ENCODE measurements at regions not wholly inside any gene's neighbourhood (a gene's known extent, or its start where the extent isn't known, plus 50 kb on each side); places are given as distances from the start of the nearest gene placed in this dataset.
"Not testable (repeated sequence)": the region's sequence is repeated elsewhere in the genome, so short reads cannot be mapped to it uniquely, and the experiment has no call there.

DNA sequence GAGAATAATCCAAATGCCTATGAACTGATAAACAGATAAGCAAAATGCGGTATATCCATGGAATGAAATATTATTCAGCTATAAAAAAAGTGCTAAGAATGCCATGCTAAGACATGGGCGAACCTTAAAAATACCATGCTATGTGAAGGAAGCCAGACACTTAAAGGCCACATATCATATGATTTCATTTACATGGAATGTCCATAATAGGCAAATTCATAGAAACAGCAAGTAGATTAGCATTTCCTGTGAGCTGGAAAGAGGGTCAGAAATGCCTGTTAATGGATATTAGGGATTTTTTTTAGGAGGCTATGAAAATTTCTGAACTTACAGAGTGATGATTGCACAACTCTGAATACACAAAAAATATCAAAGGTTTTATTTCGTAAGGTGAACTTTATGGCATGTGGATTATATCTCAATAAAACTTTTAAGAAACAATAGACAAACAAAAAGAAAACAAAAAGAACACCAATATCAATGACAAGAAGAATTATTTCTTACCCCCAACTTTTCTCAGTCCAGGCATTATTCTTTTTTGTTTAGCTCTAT lies 1207.7 kb downstream of the SUCLG1 start (continued):
- TF ChIP-seq IKZF1 (conservative IDR thresholded peaks at IDR 0.05), result no peak

DNA sequence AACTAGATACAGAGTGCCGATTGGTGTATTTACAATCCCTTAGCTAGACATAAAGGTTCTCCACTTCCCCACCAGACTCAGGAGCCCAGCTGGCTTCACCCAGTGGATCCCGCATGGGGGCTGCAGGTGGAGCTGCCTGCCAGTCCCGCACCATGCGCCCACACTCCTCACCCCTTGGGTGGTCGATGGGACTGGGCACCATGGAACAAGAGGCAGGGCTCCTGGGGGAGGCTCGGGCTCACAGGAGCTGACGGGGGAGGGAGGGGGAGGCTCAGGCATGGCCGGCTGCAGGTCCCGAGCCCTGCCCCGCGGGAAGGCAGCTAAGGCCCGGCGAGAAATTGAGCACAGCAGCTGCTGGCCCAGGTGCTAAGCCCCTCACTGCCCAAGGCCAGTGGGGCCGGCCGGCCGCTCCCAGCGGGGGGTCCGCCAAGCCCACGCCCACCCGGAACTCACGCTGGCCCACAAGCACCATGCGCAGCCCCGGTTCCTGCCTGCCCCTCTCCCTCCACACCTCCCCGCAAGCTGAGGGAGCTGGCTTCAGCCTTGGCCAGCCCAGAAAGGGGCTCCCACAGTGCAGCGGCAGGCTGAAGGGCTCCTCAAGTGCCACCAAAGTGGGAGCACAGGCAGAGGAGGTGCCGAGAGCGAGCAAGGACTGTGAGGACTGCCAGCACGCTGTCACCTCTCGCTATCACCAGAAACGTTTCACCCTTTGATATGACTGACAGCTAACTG lies 1213.1 kb downstream of the SUCLG1 start:
- H3K4me3 ChIP-seq, POLR2A ChIA-PET: not testable (repeated sequence)
- WGBS (ENCODE audit: insufficient coverage, insufficient replicate concordance, low lambda C conversion rate, missing lambda C conversion rate), result 62% methylated on average over 20 of the region's 30 CpGs

DNA sequence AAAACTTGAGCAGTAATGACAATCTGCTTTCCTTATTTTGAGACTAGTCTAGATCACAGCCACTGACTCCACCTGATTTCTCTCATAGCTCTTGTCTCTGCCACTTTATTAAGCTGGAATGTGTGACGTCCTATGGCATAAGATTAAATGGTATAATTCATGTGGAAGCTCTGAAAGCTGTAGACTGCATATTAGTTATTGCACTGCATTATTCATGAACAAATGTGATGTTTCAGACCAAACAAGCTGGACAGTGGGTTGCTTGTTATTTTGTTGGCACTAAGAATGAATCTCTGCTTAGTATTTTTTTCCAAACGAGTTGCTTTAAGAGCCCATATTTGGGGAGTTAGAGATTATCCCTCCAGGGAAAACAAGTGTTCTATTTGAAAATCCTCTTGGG lies 1218.5 kb downstream of the SUCLG1 start:
- Histone ChIP-seq H3K9me3 (replicated peaks; ENCODE audit: control insufficient read depth, insufficient read depth, low read length) (no peaks in the 10 kb centered on the region), H4K20me1 (ENCODE audit: control insufficient read depth, insufficient read depth) (no peaks in the 10 kb centered on the region), H3K4me2 (ENCODE audit: control insufficient read depth, insufficient read depth) (no peak overlapping the region), H3K27me3 (replicated peaks in 1 of 2; ENCODE audit: control insufficient read depth in 2 of 2, insufficient read depth in 2 of 2, low read length in 1 of 2) (no peaks in the 10 kb centered on the region), H3K79me2 (ENCODE audit: control insufficient read depth, insufficient read depth, low read length) (no peaks in the 10 kb centered on the region), H3K27ac (ENCODE audit: control insufficient read depth, insufficient read depth) (no peak overlapping the region), H3K4me1 (ENCODE audit: control insufficient read depth, insufficient read depth, low read length) (no peaks in the 10 kb centered on the region), H3K9ac (ENCODE audit: control insufficient read depth, insufficient read depth, low read length) (no peak overlapping the region), H2AFZ (ENCODE audit: control insufficient read depth, low read depth, low read length) (no peak overlapping the region), H3K36me3 (ENCODE audit: control insufficient read depth in 2 of 2, insufficient read depth in 2 of 2, low read length in 1 of 2) (no peaks in the 10 kb centered on the region), H3K4me3 (no peak overlapping the region)
- no peak for TF ChIP-seq HDAC2 (IDR thresholded peaks at IDR 0.05)
- TF ChIP-seq, protein P1, sequence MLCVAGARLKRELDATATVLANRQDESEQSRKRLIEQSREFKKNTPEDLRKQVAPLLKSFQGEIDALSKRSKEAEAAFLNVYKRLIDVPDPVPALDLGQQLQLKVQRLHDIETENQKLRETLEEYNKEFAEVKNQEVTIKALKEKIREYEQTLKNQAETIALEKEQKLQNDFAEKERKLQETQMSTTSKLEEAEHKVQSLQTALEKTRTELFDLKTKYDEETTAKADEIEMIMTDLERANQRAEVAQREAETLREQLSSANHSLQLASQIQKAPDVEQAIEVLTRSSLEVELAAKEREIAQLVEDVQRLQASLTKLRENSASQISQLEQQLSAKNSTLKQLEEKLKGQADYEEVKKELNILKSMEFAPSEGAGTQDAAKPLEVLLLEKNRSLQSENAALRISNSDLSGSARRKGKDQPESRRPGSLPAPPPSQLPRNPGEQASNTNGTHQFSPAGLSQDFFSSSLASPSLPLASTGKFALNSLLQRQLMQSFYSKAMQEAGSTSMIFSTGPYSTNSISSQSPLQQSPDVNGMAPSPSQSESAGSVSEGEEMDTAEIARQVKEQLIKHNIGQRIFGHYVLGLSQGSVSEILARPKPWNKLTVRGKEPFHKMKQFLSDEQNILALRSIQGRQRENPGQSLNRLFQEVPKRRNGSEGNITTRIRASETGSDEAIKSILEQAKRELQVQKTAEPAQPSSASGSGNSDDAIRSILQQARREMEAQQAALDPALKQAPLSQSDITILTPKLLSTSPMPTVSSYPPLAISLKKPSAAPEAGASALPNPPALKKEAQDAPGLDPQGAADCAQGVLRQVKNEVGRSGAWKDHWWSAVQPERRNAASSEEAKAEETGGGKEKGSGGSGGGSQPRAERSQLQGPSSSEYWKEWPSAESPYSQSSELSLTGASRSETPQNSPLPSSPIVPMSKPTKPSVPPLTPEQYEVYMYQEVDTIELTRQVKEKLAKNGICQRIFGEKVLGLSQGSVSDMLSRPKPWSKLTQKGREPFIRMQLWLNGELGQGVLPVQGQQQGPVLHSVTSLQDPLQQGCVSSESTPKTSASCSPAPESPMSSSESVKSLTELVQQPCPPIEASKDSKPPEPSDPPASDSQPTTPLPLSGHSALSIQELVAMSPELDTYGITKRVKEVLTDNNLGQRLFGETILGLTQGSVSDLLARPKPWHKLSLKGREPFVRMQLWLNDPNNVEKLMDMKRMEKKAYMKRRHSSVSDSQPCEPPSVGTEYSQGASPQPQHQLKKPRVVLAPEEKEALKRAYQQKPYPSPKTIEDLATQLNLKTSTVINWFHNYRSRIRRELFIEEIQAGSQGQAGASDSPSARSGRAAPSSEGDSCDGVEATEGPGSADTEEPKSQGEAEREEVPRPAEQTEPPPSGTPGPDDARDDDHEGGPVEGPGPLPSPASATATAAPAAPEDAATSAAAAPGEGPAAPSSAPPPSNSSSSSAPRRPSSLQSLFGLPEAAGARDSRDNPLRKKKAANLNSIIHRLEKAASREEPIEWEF (IDR thresholded peaks at IDR 0.05; ENCODE audit: insufficient replicate concordance, low read depth, low read length), result no peak
- TF ChIP-seq HCFC1 (IDR thresholded peaks at IDR 0.05; ENCODE audit: low read length), result no peak
- TF ChIP-seq SMARCA5 (IDR thresholded peaks at IDR 0.05), result no peak
- intact Hi-C loops (cut with micrococcal nuclease; ENCODE audit: unreplicated experiment), result no loop called here
- WGBS (ENCODE audit: insufficient coverage, insufficient replicate concordance, low lambda C conversion rate, missing lambda C conversion rate), result 0% methylated on average over 2 of the region's 2 CpGs
- RAD21 ChIA-PET (ENCODE audit: unreplicated experiment), result interaction anchor here (0.8 kb wide), 1 partner anchor 46 kb away, joined by 3 read pairs; no protein-coding TSS in a partner anchor
- SMC1A ChIA-PET (ENCODE audit: uncharacterized antibody, unreplicated experiment), result no interaction called here
- BruUV-seq (replicated peaks), result no TSS peak
- CTCF ChIA-PET, result no interaction called here
- ATAC-seq (no peak), FAIRE-seq (no peak), DNase-seq (ENCODE audit: low read depth, low spot score) (no peak)
- in situ Hi-C loops (cut with MboI), result no loop called here
- POLR2A ChIA-PET, result no interaction called here

More for the DNA sequence above, 1213.1 kb downstream of the SUCLG1 start:
- H3K4me2 ChIP-seq (ENCODE audit: control insufficient read depth, insufficient read depth); H4K20me1 ChIP-seq (ENCODE audit: control insufficient read depth, insufficient read depth); H3K9me3 ChIP-seq (replicated peaks; ENCODE audit: control insufficient read depth, insufficient read depth, low read length); SMC1A ChIA-PET (ENCODE audit: uncharacterized antibody, unreplicated experiment); intact Hi-C loops (cut with micrococcal nuclease; ENCODE audit: unreplicated experiment); H3K36me3 ChIP-seq (ENCODE audit: control insufficient read depth in 2 of 2, insufficient read depth in 2 of 2, low read length in 1 of 2); RAD21 ChIA-PET (ENCODE audit: unreplicated experiment); DNase-seq (ENCODE audit: low read depth, low spot score); H3K79me2 ChIP-seq (ENCODE audit: control insufficient read depth, insufficient read depth, low read length); BruUV-seq (replicated peaks); CTCF ChIA-PET; H3K27ac ChIP-seq (ENCODE audit: control insufficient read depth, insufficient read depth); H3K27me3 ChIP-seq (replicated peaks in 1 of 2; ENCODE audit: control insufficient read depth in 2 of 2, insufficient read depth in 2 of 2, low read length in 1 of 2); H3K4me1 ChIP-seq (ENCODE audit: control insufficient read depth, insufficient read depth, low read length); H3K9ac ChIP-seq (ENCODE audit: control insufficient read depth, insufficient read depth, low read length); H2AFZ ChIP-seq (ENCODE audit: control insufficient read depth, low read depth, low read length); ATAC-seq; in situ Hi-C loops (cut with MboI); FAIRE-seq: not testable (repeated sequence)
